HCT116 (cell line): ENCODE measurements at regions not wholly inside any gene's neighbourhood (a gene's known extent, or its start where the extent isn't known, plus 50 kb on each side); places are given as distances from the start of the nearest gene placed in this dataset.

ENCODE experiments used
- ATAC-seq: fragments of 200-7000 bp; cut with Tn5 transposase; 2 replicates; pipeline ENCODE4 v1.9.1; 2020; ENCODE audit warnings: mild to moderate bottlenecking, moderate library complexity
- BruUV-seq: library from RNA; stranded (reverse); fragments of 400-500 nt; replicated peaks from 2 replicates; lab custom pipeline; 2021; lab: Mats Ljungman, UMichigan
- CTCF ChIA-PET: fragments of 300-600 bp; sonication (Branson Sonifier 250); formaldehyde crosslinking; loops from one replicate; lab custom pipeline; 2021; ENCODE audit warnings: antibody characterized with exemption; lab: Charles Lee
- POLR2A ChIA-PET: fragments of 300-600, 350-600 bp; sonication (Branson Sonifier 250); formaldehyde crosslinking; loops from one replicate; lab custom pipeline; 2021; ENCODE audit warnings: antibody characterized with exemption; lab: Charles Lee
- RAD21 ChIA-PET, 2 experiments: fragments of 300-600 bp; sonication (Branson Sonifier 250); formaldehyde crosslinking; loops; one replicate each; lab custom pipeline; 2023; ENCODE audit warnings: low total read pairs in 2 of 2; ENCODE audit not compliant: uncharacterized antibody in 2 of 2, unreplicated experiment in 2 of 2, low non-redundant PET in 1 of 2; lab: Charles Lee
- DNase-seq: peaks from one replicate; pipeline ENCODE4 v3.0.0-alpha.2; 2010; ENCODE audit warnings: low read depth, low spot score
- H2AFZ ChIP-seq: fragments of 200-600 bp; shearing (Covaris generic), sonication (generic); 2 replicates; pipeline ENCODE4 v1.6.1; 2017; ENCODE audit warnings: low read depth, mixed run types, mixed read lengths, antibody characterized with exemption, low read length; ENCODE audit not compliant: poor library complexity, severe bottlenecking
- H3K27ac ChIP-seq: 2 replicates; pipeline ENCODE4 v1.5.1; 2012; ENCODE audit warnings: low read depth, low read length
- H3K27me3 ChIP-seq: fragments of 200-600 bp; sonication (generic); 2 replicates; pipeline ENCODE4 v1.6.1; 2016; ENCODE audit warnings: mixed run types, low read length, mixed read lengths; ENCODE audit not compliant: insufficient read depth
- H3K36me3 ChIP-seq, 2 experiments: fragments of 200-500 bp in 1 of 2; fragments of 200-600 bp in 1 of 2; sonication (Bioruptor generic) in 1 of 2; sonication (generic) in 1 of 2; 2 replicates each; pipeline versions ENCODE4 v1.5.1 to v1.6.1; 2014 to 2016; ENCODE audit warnings: low read length in 2 of 2, inconsistent platforms in 1 of 2, mixed read lengths in 1 of 2, mixed run types in 1 of 2; ENCODE audit not compliant: insufficient read depth in 2 of 2, control insufficient read depth in 1 of 2
- H3K4me1 ChIP-seq, 2 experiments: fragments of 200-600 bp in 1 of 2; sonication (generic) in 1 of 2; 2 replicates each; pipeline versions ENCODE4 v1.5.1 to v1.6.1; 2012 to 2017; ENCODE audit warnings: low read length in 2 of 2, inconsistent platforms in 1 of 2, mild to moderate bottlenecking in 1 of 2, mixed read lengths in 1 of 2, mixed run types in 1 of 2, moderate library complexity in 1 of 2; ENCODE audit not compliant: insufficient read depth in 2 of 2, control insufficient read depth in 1 of 2
- H3K4me2 ChIP-seq: fragments of 200-600 bp; sonication (generic); 2 replicates; pipeline ENCODE4 v1.6.1; 2017; ENCODE audit warnings: mixed run types, low read length, mixed read lengths
- H3K4me3 ChIP-seq, 2 experiments: fragments of 200-600 bp in 1 of 2; sonication (generic) in 1 of 2; replicated peaks in 1 of 2; 2 replicates each; pipeline ENCODE4 v1.5.1; 2011 to 2016; ENCODE audit warnings: low read length in 2 of 2, control low read depth in 1 of 2, low read depth in 1 of 2, mild to moderate bottlenecking in 1 of 2, mixed read lengths in 1 of 2, mixed run types in 1 of 2
- H3K79me2 ChIP-seq: fragments of 200-600 bp; sonication (generic); 2 replicates; pipeline ENCODE4 v1.6.1; 2017; ENCODE audit warnings: mild to moderate bottlenecking, mixed run types, low read length, moderate library complexity, mixed read lengths; ENCODE audit not compliant: insufficient read depth
- H3K9ac ChIP-seq: fragments of 200-600 bp; sonication (generic); 2 replicates; pipeline ENCODE4 v1.6.1; 2016; ENCODE audit warnings: low read length, mixed read lengths
- H3K9me2 ChIP-seq: fragments of 200-600 bp; sonication (generic), shearing (Covaris generic); 2 replicates; pipeline ENCODE4 v1.6.1; 2017; ENCODE audit warnings: mixed run types, mild to moderate bottlenecking, moderate library complexity; ENCODE audit not compliant: insufficient read depth
- H3K9me3 ChIP-seq, 2 experiments: fragments of 200-500 bp in 1 of 2; fragments of 200-600 bp in 1 of 2; sonication (Bioruptor generic) in 1 of 2; sonication (generic) in 1 of 2; 2 replicates each; pipeline ENCODE4 v1.6.1; 2014 to 2017; ENCODE audit warnings: low read length in 2 of 2, mixed read lengths in 2 of 2, inconsistent platforms in 1 of 2, low read depth in 1 of 2, mild to moderate bottlenecking in 1 of 2, mixed run types in 1 of 2, moderate library complexity in 1 of 2; ENCODE audit not compliant: control insufficient read depth in 1 of 2, insufficient read depth in 1 of 2
- H4K20me1 ChIP-seq: fragments of 200-600 bp; sonication (generic), shearing (Covaris generic); 2 replicates; pipeline ENCODE4 v1.6.1; 2017; ENCODE audit warnings: mixed run types, mild to moderate bottlenecking, moderate library complexity; ENCODE audit not compliant: insufficient read depth
- CBX3 ChIP-seq: IDR thresholded peaks from 2 replicates; pipeline ENCODE4 v1.6.1; 2012; ENCODE audit warnings: low read depth
- CEBPB ChIP-seq: IDR thresholded peaks from 2 replicates; pipeline ENCODE4 v1.6.1; 2012; ENCODE audit warnings: low read depth
- EZH2phosphoT487 ChIP-seq: fragments of 200-600 bp; IDR thresholded peaks from 2 replicates; pipeline ENCODE4 v1.6.1; 2018; ENCODE audit warnings: antibody characterized with exemption, borderline replicate concordance
- JUND ChIP-seq: IDR thresholded peaks from 2 replicates; pipeline ENCODE4 v1.6.1; 2012
- POLR2AphosphoS5 ChIP-seq: IDR thresholded peaks from 2 replicates; pipeline ENCODE4 v1.6.1; 2011; ENCODE audit warnings: mild to moderate bottlenecking, low read depth, low read length, moderate library complexity
- RAD21 ChIP-seq: IDR thresholded peaks from 2 replicates; pipeline ENCODE4 v1.6.1; 2012; ENCODE audit warnings: low read depth, mild to moderate bottlenecking
- TCF7L2 ChIP-seq: IDR thresholded peaks from 2 replicates; pipeline ENCODE4 v1.7.0; 2011; ENCODE audit warnings: borderline replicate concordance, inconsistent platforms; ENCODE audit not compliant: insufficient read depth, insufficient read length; ENCODE audit errors: extremely low read depth
- intact Hi-C: fragments of 100-400 bp; cut with micrococcal nuclease; formaldehyde crosslinking; loops from 2 replicates; pipeline ENCODE4 v1.10.0; 2022
- TF ChIP-seq, protein P1 (sequence below), 3 experiments: fragments of 200-600 bp in 1 of 3; sonication (generic) in 1 of 3; IDR thresholded peaks in 2 of 3; conservative IDR thresholded peaks in 1 of 3; 2 replicates each; pipeline ENCODE4 v1.5.1; 2012 to 2017; ENCODE audit warnings: low read depth in 2 of 3, low read length in 2 of 3, antibody characterized with exemption in 1 of 3, borderline replicate concordance in 1 of 3, control low read depth in 1 of 3, mild to moderate bottlenecking in 1 of 3, mixed read lengths in 1 of 3, mixed run types in 1 of 3, moderate library complexity in 1 of 3; ENCODE audit not compliant: insufficient read depth in 1 of 3

DNA sequence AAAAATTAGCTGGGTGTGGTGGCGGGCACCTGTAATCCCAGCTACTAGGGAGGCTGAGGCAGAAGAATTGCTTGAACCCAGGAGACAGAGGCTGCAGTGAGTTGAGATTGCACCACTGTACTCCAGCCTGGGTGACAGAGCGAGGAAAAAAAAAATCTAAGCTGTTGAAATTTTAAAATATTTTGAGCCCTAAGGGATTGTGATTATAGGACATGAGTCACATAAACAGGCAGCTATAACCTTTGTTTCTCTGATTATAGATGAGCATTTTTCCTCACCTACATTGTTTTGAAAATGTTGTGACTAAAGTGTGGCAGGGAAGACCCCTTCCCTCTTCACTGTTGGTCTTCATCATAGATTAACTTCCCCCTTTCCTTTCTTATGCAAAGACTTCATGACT is 135.5 kb downstream of the MGAT5B start:
- no peaks in the 10 kb centered on the region for H3K27me3 ChIP-seq
- H3K36me3 ChIP-seq: no peaks in the 10 kb centered on the region
- no peak overlapping the region for H3K4me2 ChIP-seq
- intact Hi-C loops: no loop called here
- TF ChIP-seq TCF7L2: no peak
- TF ChIP-seq CBX3: no peak
- TF ChIP-seq RAD21: no peak
- no peak for TF ChIP-seq EZH2phosphoT487
- TF ChIP-seq JUND: no peak
- TF ChIP-seq CEBPB: no peak
- TF ChIP-seq POLR2AphosphoS5: no peak
- TF ChIP-seq, protein P1, sequence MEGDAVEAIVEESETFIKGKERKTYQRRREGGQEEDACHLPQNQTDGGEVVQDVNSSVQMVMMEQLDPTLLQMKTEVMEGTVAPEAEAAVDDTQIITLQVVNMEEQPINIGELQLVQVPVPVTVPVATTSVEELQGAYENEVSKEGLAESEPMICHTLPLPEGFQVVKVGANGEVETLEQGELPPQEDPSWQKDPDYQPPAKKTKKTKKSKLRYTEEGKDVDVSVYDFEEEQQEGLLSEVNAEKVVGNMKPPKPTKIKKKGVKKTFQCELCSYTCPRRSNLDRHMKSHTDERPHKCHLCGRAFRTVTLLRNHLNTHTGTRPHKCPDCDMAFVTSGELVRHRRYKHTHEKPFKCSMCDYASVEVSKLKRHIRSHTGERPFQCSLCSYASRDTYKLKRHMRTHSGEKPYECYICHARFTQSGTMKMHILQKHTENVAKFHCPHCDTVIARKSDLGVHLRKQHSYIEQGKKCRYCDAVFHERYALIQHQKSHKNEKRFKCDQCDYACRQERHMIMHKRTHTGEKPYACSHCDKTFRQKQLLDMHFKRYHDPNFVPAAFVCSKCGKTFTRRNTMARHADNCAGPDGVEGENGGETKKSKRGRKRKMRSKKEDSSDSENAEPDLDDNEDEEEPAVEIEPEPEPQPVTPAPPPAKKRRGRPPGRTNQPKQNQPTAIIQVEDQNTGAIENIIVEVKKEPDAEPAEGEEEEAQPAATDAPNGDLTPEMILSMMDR (IDR thresholded peaks at IDR 0.05 in 2 of 3, conservative IDR thresholded peaks at IDR 0.05 in 1 of 3; ENCODE audit: borderline replicate concordance in 1 of 3, insufficient read depth in 1 of 3, low read depth in 2 of 3, low read length in 2 of 3): no peak
- TF ChIP-seq, all 23 proteins: peak for 0
- H3K9ac ChIP-seq: no peak overlapping the region
- no peaks in the 10 kb centered on the region for H4K20me1 ChIP-seq
- no peaks in the 10 kb centered on the region for H3K9me3 ChIP-seq
- H3K79me2 ChIP-seq: no peaks in the 10 kb centered on the region
- ATAC-seq: no peak
- no TSS peak for BruUV-seq
- peaks cover 14 to 29% of the 10 kb centered on the region in 2 experiments for H3K4me1 ChIP-seq
- CTCF ChIA-PET: interaction anchor here (0.8 to 1.9 kb wide), 3 partner anchors 8 to 53 kb away, joined by 4 to 5 read pairs (median 4); no protein-coding TSS in a partner anchor
- H2AFZ ChIP-seq: no peak overlapping the region
- no peak for DNase-seq
- RAD21 ChIA-PET: no interaction called here
- POLR2A ChIA-PET: no interaction called here
- H3K9me2 ChIP-seq: no peaks in the 10 kb centered on the region
- no peak overlapping the region for H3K27ac ChIP-seq
- no peak overlapping the region for H3K4me3 ChIP-seq
